NCI-H2196 (cell line): ENCODE measurements at regions not wholly inside any gene's neighbourhood (a gene's known extent, or its start where the extent isn't known, plus 50 kb on each side); places are given as distances from the start of the nearest gene placed in this dataset.

Experiments
- DNase-seq: peaks from one replicate; lab custom pipeline; 2025; ENCODE audit not compliant: unreplicated experiment; lab: John Stamatoyannopoulos, UW

GRCh38 chr4:32454482-32454881, 1734.3 kb downstream of the PCDH7 start:
- no peak for DNase-seq

GRCh38 chr4:32455231-32455630, 1735.1 kb downstream of the PCDH7 start:
- no peak for DNase-seq

GRCh38 chr4:32460972-32461371, 1740.8 kb downstream of the PCDH7 start:
- no peak for DNase-seq

GRCh38 chr4:32462944-32463343, 1742.8 kb downstream of the PCDH7 start:
- no peak for DNase-seq

GRCh38 chr4:32470087-32470585, 1750.0 kb downstream of the PCDH7 start:
- DNase-seq = no peak

GRCh38 chr4:32472918-32473317, 1752.7 kb downstream of the PCDH7 start:
- DNase-seq = no peak

GRCh38 chr4:32475710-32476109, 1755.5 kb downstream of the PCDH7 start:
- DNase-seq = no peak

GRCh38 chr4:32477518-32477917, 1757.3 kb downstream of the PCDH7 start:
- no peak for DNase-seq

GRCh38 chr4:32485956-32486355, 1765.8 kb downstream of the PCDH7 start:
- no peak for DNase-seq

GRCh38 chr4:32488690-32489089, 1768.5 kb downstream of the PCDH7 start:
- DNase-seq = no peak

- no peak for DNase-seq
Observed at GRCh38 chr4:32499171-32499570, 1779.0 kb downstream of the PCDH7 start.

- DNase-seq = no peak
Observed at GRCh38 chr4:32503241-32503640, 1783.1 kb downstream of the PCDH7 start.

- no peak for DNase-seq
Observed at GRCh38 chr4:32506067-32506466, 1785.9 kb downstream of the PCDH7 start.

- DNase-seq = no peak
Observed at GRCh38 chr4:32519060-32519459, 1798.9 kb downstream of the PCDH7 start.

GRCh38 chr4:32525420-32525819, 1805.3 kb downstream of the PCDH7 start:
- DNase-seq = no peak

- no peak for DNase-seq
Observed at GRCh38 chr4:32544846-32545245, 1824.7 kb downstream of the PCDH7 start.

GRCh38 chr4:32551943-32552342, 1831.8 kb downstream of the PCDH7 start:
- DNase-seq = no peak

GRCh38 chr4:32560306-32560705, 1840.1 kb downstream of the PCDH7 start:
- no peak for DNase-seq

GRCh38 chr4:32562010-32562409, 1841.8 kb downstream of the PCDH7 start:
- no peak for DNase-seq

GRCh38 chr4:32564626-32565025, 1844.5 kb downstream of the PCDH7 start:
- DNase-seq = no peak

- no peak for DNase-seq
Observed at GRCh38 chr4:32569861-32570260, 1849.7 kb downstream of the PCDH7 start.

- DNase-seq = no peak
Observed at GRCh38 chr4:32572366-32572765, 1852.2 kb downstream of the PCDH7 start.

- DNase-seq = no peak
Observed at GRCh38 chr4:32574803-32575202, 1854.6 kb downstream of the PCDH7 start.

- DNase-seq = no peak
Observed at GRCh38 chr4:32589097-32589496, 1868.9 kb downstream of the PCDH7 start.
